ENCODE measurements at regions not wholly inside any gene's neighbourhood (a gene's known extent, or its start where the extent isn't known, plus 50 kb on each side); places are given as distances from the start of the nearest gene placed in this dataset.

DNA sequence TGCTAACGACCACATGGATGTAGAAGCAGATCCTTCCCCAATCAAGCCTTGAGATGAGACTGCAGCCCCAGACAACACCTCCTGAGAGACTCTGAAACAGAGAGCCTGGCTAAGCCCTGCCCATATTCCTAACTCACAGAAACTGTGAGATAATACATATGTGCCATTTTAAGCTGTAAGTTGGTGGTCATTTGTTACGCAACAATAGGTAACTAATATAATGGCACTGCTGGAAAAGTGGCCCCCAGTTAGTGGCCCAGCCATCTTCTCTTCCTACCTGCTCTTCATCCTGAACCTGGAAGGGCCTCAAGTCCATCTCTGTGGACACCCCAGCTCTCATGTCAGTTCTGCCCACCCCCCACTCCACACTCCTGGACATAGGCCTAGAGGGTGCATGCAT, 144.0 kb downstream of the TMEM17 start:
- TF ChIP-seq, protein P1, sequence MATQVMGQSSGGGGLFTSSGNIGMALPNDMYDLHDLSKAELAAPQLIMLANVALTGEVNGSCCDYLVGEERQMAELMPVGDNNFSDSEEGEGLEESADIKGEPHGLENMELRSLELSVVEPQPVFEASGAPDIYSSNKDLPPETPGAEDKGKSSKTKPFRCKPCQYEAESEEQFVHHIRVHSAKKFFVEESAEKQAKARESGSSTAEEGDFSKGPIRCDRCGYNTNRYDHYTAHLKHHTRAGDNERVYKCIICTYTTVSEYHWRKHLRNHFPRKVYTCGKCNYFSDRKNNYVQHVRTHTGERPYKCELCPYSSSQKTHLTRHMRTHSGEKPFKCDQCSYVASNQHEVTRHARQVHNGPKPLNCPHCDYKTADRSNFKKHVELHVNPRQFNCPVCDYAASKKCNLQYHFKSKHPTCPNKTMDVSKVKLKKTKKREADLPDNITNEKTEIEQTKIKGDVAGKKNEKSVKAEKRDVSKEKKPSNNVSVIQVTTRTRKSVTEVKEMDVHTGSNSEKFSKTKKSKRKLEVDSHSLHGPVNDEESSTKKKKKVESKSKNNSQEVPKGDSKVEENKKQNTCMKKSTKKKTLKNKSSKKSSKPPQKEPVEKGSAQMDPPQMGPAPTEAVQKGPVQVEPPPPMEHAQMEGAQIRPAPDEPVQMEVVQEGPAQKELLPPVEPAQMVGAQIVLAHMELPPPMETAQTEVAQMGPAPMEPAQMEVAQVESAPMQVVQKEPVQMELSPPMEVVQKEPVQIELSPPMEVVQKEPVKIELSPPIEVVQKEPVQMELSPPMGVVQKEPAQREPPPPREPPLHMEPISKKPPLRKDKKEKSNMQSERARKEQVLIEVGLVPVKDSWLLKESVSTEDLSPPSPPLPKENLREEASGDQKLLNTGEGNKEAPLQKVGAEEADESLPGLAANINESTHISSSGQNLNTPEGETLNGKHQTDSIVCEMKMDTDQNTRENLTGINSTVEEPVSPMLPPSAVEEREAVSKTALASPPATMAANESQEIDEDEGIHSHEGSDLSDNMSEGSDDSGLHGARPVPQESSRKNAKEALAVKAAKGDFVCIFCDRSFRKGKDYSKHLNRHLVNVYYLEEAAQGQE (IDR thresholded peaks at IDR 0.05; ENCODE audit: low read depth) = no peak
- TF ChIP-seq EP300 (IDR thresholded peaks at IDR 0.05; ENCODE audit: borderline replicate concordance) (no peak), TAF1 (IDR thresholded peaks at IDR 0.05; ENCODE audit: low read depth) (no peak)
- TF ChIP-seq, protein P2, sequence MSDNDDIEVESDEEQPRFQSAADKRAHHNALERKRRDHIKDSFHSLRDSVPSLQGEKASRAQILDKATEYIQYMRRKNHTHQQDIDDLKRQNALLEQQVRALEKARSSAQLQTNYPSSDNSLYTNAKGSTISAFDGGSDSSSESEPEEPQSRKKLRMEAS (IDR thresholded peaks at IDR 0.05) = no peak
